ENCODE measurements at regions not wholly inside any gene's neighbourhood (a gene's known extent, or its start where the extent isn't known, plus 50 kb on each side); places are given as distances from the start of the nearest gene placed in this dataset.

DNA sequence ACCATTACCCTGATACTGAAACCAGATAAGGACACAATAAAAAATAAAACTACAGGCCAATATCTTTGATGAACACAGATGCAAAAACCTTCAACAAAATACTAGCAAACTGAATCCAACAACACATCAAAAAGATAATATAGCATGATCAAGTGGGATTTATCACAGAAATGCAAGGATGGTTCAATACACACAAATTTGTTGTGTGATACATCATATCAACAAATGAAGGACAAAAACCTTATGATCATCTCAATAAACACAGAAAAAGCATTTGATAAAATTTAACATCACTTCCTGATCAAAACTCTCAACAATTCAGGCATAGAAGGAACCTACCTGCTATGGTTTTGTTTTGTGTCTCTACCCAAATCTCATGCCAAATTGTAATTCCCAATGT, 74.3 kb upstream of the VANGL1 start:
- TF ChIP-seq POLR2A (IDR thresholded peaks at IDR 0.05) (no peak), CTCF (IDR thresholded peaks at IDR 0.05) (no peak)
